NCI-H460 (cell line): ENCODE measurements at regions not wholly inside any gene's neighbourhood (a gene's known extent, or its start where the extent isn't known, plus 50 kb on each side); places are given as distances from the start of the nearest gene placed in this dataset.
A peak's percentile ranks its signal among the peaks of the same experiment; 100 is the strongest.
"Not testable (repeated sequence)": the region's sequence is repeated elsewhere in the genome, so short reads cannot be mapped to it uniquely, and the experiment has no call there.

Experiments used
- DNase-seq: peaks from one replicate; pipeline ENCODE4 v3.0.0-alpha.2; 2016; ENCODE audit warnings: low read depth; ENCODE audit errors: extremely low read depth

GRCh38 chr13:99677116-99677951, 176.1 kb downstream of the TM9SF2 start:
- no peak for DNase-seq

- DNase-seq = no peak
These were observed 170.5 kb downstream of the TM9SF2 start for GRCh38 chr13:99671746-99672145.

GRCh38 chr13:99669096-99669495, 167.8 kb downstream of the TM9SF2 start:
- DNase-seq = not testable (repeated sequence)

GRCh38 chr13:99666146-99666805, 165.0 kb downstream of the TM9SF2 start:
- no peak for DNase-seq

GRCh38 chr13:99665711-99666110, 164.4 kb downstream of the TM9SF2 start:
- no peak for DNase-seq

GRCh38 chr13:99663908-99664307, 162.6 kb downstream of the TM9SF2 start:
- DNase-seq = no peak

- no peak for DNase-seq
These were observed 162.0 kb downstream of the TM9SF2 start for GRCh38 chr13:99663185-99663825.

GRCh38 chr13:99662678-99663077, 161.4 kb downstream of the TM9SF2 start:
- DNase-seq = no peak

- no peak for DNase-seq
These were observed 160.5 kb downstream of the TM9SF2 start for GRCh38 chr13:99661791-99662190.

GRCh38 chr13:99659866-99660554, 158.7 kb downstream of the TM9SF2 start:
- DNase-seq = no peak

GRCh38 chr13:99659226-99659625, 158.0 kb downstream of the TM9SF2 start:
- no peak for DNase-seq

- DNase-seq = peak; percentile 39
These were observed 157.2 kb downstream of the TM9SF2 start for GRCh38 chr13:99658261-99658991.

GRCh38 chr13:99657848-99658260, 156.6 kb downstream of the TM9SF2 start:
- DNase-seq = peak; percentile 31

GRCh38 chr13:99656844-99657381, 155.6 kb downstream of the TM9SF2 start:
- DNase-seq = no peak

GRCh38 chr13:99656092-99656745, 154.9 kb downstream of the TM9SF2 start:
- DNase-seq = peak; percentile 63

- no peak for DNase-seq
These were observed 154.2 kb downstream of the TM9SF2 start for GRCh38 chr13:99655351-99656091.

- no peak for DNase-seq
These were observed 152.8 kb downstream of the TM9SF2 start for GRCh38 chr13:99654076-99654475.

GRCh38 chr13:99653526-99653925, 152.3 kb downstream of the TM9SF2 start:
- no peak for DNase-seq

GRCh38 chr13:99652901-99653300, 151.6 kb downstream of the TM9SF2 start:
- no peak for DNase-seq
